ENCODE measurements at regions not wholly inside any gene's neighbourhood (a gene's known extent, or its start where the extent isn't known, plus 50 kb on each side); places are given as distances from the start of the nearest gene placed in this dataset.

- Histone ChIP-seq H3K27ac (ENCODE audit: low read length) (no peak overlapping the region), H3K4me1 (ENCODE audit: control insufficient read depth, insufficient read depth, low read length) (no peaks in the 10 kb centered on the region), H3K27me3 (ENCODE audit: control insufficient read depth, insufficient read depth, low read length) (no peaks in the 10 kb centered on the region), H3K36me3 (ENCODE audit: control insufficient read depth, insufficient read depth, low read length) (no peaks in the 10 kb centered on the region), H3K4me3 (ENCODE audit: low read length) (no peak overlapping the region), H3K9me3 (ENCODE audit: control insufficient read depth, low read depth, low read length) (no peaks in the 10 kb centered on the region)
- no CpG with 5 or more reads among the region's 9 CpGs for WGBS (ENCODE audit: insufficient coverage, low lambda C conversion rate)
- DNase-seq: no peak
Observed at GRCh38 chr3:72245183-72245811, 460.3 kb upstream of the PROK2 start.

- no peaks in the 10 kb centered on the region for H3K36me3 ChIP-seq (ENCODE audit: control insufficient read depth, insufficient read depth, low read length)
- no CpG with 5 or more reads among the region's 5 CpGs for WGBS (ENCODE audit: insufficient coverage, low lambda C conversion rate)
- H3K27ac ChIP-seq (ENCODE audit: low read length): no peak overlapping the region
- H3K9me3 ChIP-seq (ENCODE audit: control insufficient read depth, low read depth, low read length): no peaks in the 10 kb centered on the region
- no peaks in the 10 kb centered on the region for H3K27me3 ChIP-seq (ENCODE audit: control insufficient read depth, insufficient read depth, low read length)
- no peaks in the 10 kb centered on the region for H3K4me1 ChIP-seq (ENCODE audit: control insufficient read depth, insufficient read depth, low read length)
- no peak for DNase-seq
- no peak overlapping the region for H3K4me3 ChIP-seq (ENCODE audit: low read length)
Observed at GRCh38 chr3:72244396-72244795, 459.4 kb upstream of the PROK2 start.

- WGBS (ENCODE audit: insufficient coverage, low lambda C conversion rate): no CpG with 5 or more reads among the region's 2 CpGs
- no peak overlapping the region for H3K27ac ChIP-seq (ENCODE audit: low read length)
- no peaks in the 10 kb centered on the region for H3K4me1 ChIP-seq (ENCODE audit: control insufficient read depth, insufficient read depth, low read length)
Observed at GRCh38 chr3:72242326-72242725, 457.4 kb upstream of the PROK2 start.

GRCh38 chr3:72241525-72241924 is 456.6 kb upstream of the PROK2 start:
- H3K9me3 ChIP-seq (ENCODE audit: control insufficient read depth, low read depth, low read length): no peaks in the 10 kb centered on the region
- H3K27ac ChIP-seq (ENCODE audit: low read length): no peak overlapping the region
- DNase-seq: no peak
- no peak overlapping the region for H3K4me3 ChIP-seq (ENCODE audit: low read length)
- H3K36me3 ChIP-seq (ENCODE audit: control insufficient read depth, insufficient read depth, low read length): no peaks in the 10 kb centered on the region
- no peaks in the 10 kb centered on the region for H3K27me3 ChIP-seq (ENCODE audit: control insufficient read depth, insufficient read depth, low read length)
- WGBS (ENCODE audit: insufficient coverage, low lambda C conversion rate): no CpG with 5 or more reads among the region's 1 CpG
- H3K4me1 ChIP-seq (ENCODE audit: control insufficient read depth, insufficient read depth, low read length): no peaks in the 10 kb centered on the region

More at GRCh38 chr3:72242326-72242725, 457.4 kb upstream of the PROK2 start:
- no peaks in the 10 kb centered on the region for H3K36me3 ChIP-seq (ENCODE audit: control insufficient read depth, insufficient read depth, low read length)
- DNase-seq: no peak
- no peaks in the 10 kb centered on the region for H3K27me3 ChIP-seq (ENCODE audit: control insufficient read depth, insufficient read depth, low read length)
- H3K9me3 ChIP-seq (ENCODE audit: control insufficient read depth, low read depth, low read length): no peaks in the 10 kb centered on the region
- no peak overlapping the region for H3K4me3 ChIP-seq (ENCODE audit: low read length)

- WGBS (ENCODE audit: insufficient coverage, low lambda C conversion rate): 92% methylated on average over 2 of the region's 4 CpGs
- no peak for DNase-seq
- no peak overlapping the region for H3K4me3 ChIP-seq (ENCODE audit: low read length)
- H3K4me1 ChIP-seq (ENCODE audit: control insufficient read depth, insufficient read depth, low read length): no peaks in the 10 kb centered on the region
- H3K27me3 ChIP-seq (ENCODE audit: control insufficient read depth, insufficient read depth, low read length): no peaks in the 10 kb centered on the region
- H3K36me3 ChIP-seq (ENCODE audit: control insufficient read depth, insufficient read depth, low read length): no peaks in the 10 kb centered on the region
- no peaks in the 10 kb centered on the region for H3K9me3 ChIP-seq (ENCODE audit: control insufficient read depth, low read depth, low read length)
- no peak overlapping the region for H3K27ac ChIP-seq (ENCODE audit: low read length)
Observed at GRCh38 chr3:72240531-72240930, 455.6 kb upstream of the PROK2 start.

- no peak for DNase-seq
- Histone ChIP-seq H3K4me1 (ENCODE audit: control insufficient read depth, insufficient read depth, low read length) (no peaks in the 10 kb centered on the region), H3K27ac (ENCODE audit: low read length) (no peak overlapping the region), H3K36me3 (ENCODE audit: control insufficient read depth, insufficient read depth, low read length) (no peaks in the 10 kb centered on the region), H3K4me3 (ENCODE audit: low read length) (no peak overlapping the region), H3K27me3 (ENCODE audit: control insufficient read depth, insufficient read depth, low read length) (no peaks in the 10 kb centered on the region), H3K9me3 (ENCODE audit: control insufficient read depth, low read depth, low read length) (no peaks in the 10 kb centered on the region)
- WGBS (ENCODE audit: insufficient coverage, low lambda C conversion rate): no CpG with 5 or more reads among the region's 3 CpGs
Observed at GRCh38 chr3:72238801-72239200, 453.9 kb upstream of the PROK2 start.

- H3K9me3 ChIP-seq (ENCODE audit: control insufficient read depth, low read depth, low read length): no peaks in the 10 kb centered on the region
- H3K4me1 ChIP-seq (ENCODE audit: control insufficient read depth, insufficient read depth, low read length): no peaks in the 10 kb centered on the region
- H3K27me3 ChIP-seq (ENCODE audit: control insufficient read depth, insufficient read depth, low read length): no peaks in the 10 kb centered on the region
- DNase-seq: no peak
- WGBS (ENCODE audit: insufficient coverage, low lambda C conversion rate): no CpG with 5 or more reads among the region's 7 CpGs
- H3K4me3 ChIP-seq (ENCODE audit: low read length): no peak overlapping the region
- no peaks in the 10 kb centered on the region for H3K36me3 ChIP-seq (ENCODE audit: control insufficient read depth, insufficient read depth, low read length)
- H3K27ac ChIP-seq (ENCODE audit: low read length): no peak overlapping the region
Observed at GRCh38 chr3:72238010-72238691, 453.2 kb upstream of the PROK2 start.

- WGBS (ENCODE audit: insufficient coverage, low lambda C conversion rate): no CpG with 5 or more reads among the region's 2 CpGs
- no peak for DNase-seq
- Histone ChIP-seq H3K27ac (ENCODE audit: low read length) (no peak overlapping the region), H3K9me3 (ENCODE audit: control insufficient read depth, low read depth, low read length) (no peaks in the 10 kb centered on the region), H3K27me3 (ENCODE audit: control insufficient read depth, insufficient read depth, low read length) (no peaks in the 10 kb centered on the region), H3K36me3 (ENCODE audit: control insufficient read depth, insufficient read depth, low read length) (no peaks in the 10 kb centered on the region), H3K4me3 (ENCODE audit: low read length) (no peak overlapping the region), H3K4me1 (ENCODE audit: control insufficient read depth, insufficient read depth, low read length) (no peaks in the 10 kb centered on the region)
Observed at GRCh38 chr3:72237679-72238009, 452.7 kb upstream of the PROK2 start.

- Histone ChIP-seq H3K4me1 (ENCODE audit: control insufficient read depth, insufficient read depth, low read length) (no peaks in the 10 kb centered on the region), H3K36me3 (ENCODE audit: control insufficient read depth, insufficient read depth, low read length) (no peaks in the 10 kb centered on the region), H3K4me3 (ENCODE audit: low read length) (no peak overlapping the region), H3K27me3 (ENCODE audit: control insufficient read depth, insufficient read depth, low read length) (no peaks in the 10 kb centered on the region), H3K27ac (ENCODE audit: low read length) (no peak overlapping the region), H3K9me3 (ENCODE audit: control insufficient read depth, low read depth, low read length) (no peaks in the 10 kb centered on the region)
- no CpG with 5 or more reads among the region's 4 CpGs for WGBS (ENCODE audit: insufficient coverage, low lambda C conversion rate)
- DNase-seq: no peak
Observed at GRCh38 chr3:72234391-72234790, 449.4 kb upstream of the PROK2 start.

- DNase-seq: no peak
- peaks cover 2% of the 10 kb centered on the region for H3K27me3 ChIP-seq (ENCODE audit: control insufficient read depth, insufficient read depth, low read length)
- no peak overlapping the region for H3K27ac ChIP-seq (ENCODE audit: low read length)
- no peaks in the 10 kb centered on the region for H3K36me3 ChIP-seq (ENCODE audit: control insufficient read depth, insufficient read depth, low read length)
- H3K4me1 ChIP-seq (ENCODE audit: control insufficient read depth, insufficient read depth, low read length): no peaks in the 10 kb centered on the region
- no peak overlapping the region for H3K4me3 ChIP-seq (ENCODE audit: low read length)
- no peaks in the 10 kb centered on the region for H3K9me3 ChIP-seq (ENCODE audit: control insufficient read depth, low read depth, low read length)
- no CpG with 5 or more reads among the region's 2 CpGs for WGBS (ENCODE audit: insufficient coverage, low lambda C conversion rate)
Observed at GRCh38 chr3:72233571-72233970, 448.6 kb upstream of the PROK2 start.

GRCh38 chr3:72232777-72233176 is 447.8 kb upstream of the PROK2 start:
- no peaks in the 10 kb centered on the region for H3K4me1 ChIP-seq (ENCODE audit: control insufficient read depth, insufficient read depth, low read length)
- no peaks in the 10 kb centered on the region for H3K36me3 ChIP-seq (ENCODE audit: control insufficient read depth, insufficient read depth, low read length)
- H3K27ac ChIP-seq (ENCODE audit: low read length): no peak overlapping the region
- DNase-seq: no peak
- no CpG with 5 or more reads among the region's 6 CpGs for WGBS (ENCODE audit: insufficient coverage, low lambda C conversion rate)
- peaks cover 5% of the 10 kb centered on the region for H3K27me3 ChIP-seq (ENCODE audit: control insufficient read depth, insufficient read depth, low read length)
- no peaks in the 10 kb centered on the region for H3K9me3 ChIP-seq (ENCODE audit: control insufficient read depth, low read depth, low read length)
- no peak overlapping the region for H3K4me3 ChIP-seq (ENCODE audit: low read length)
